Adipocyte (in vitro differentiated cells): ENCODE measurements at regions not wholly inside any gene's neighbourhood (a gene's known extent, or its start where the extent isn't known, plus 50 kb on each side); places are given as distances from the start of the nearest gene placed in this dataset.
A peak's percentile ranks its signal among the peaks of the same experiment; 100 is the strongest.

Experiments used
- DNase-seq: peaks from one replicate; pipeline ENCODE4 v3.0.0-alpha.2; 2015; ENCODE audit warnings: low read depth
- H3K27me3 ChIP-seq: replicated peaks from 2 replicates; pipeline ENCODE4 v1.7.0; 2013; ENCODE audit warnings: mild to moderate bottlenecking, low read length, moderate library complexity; ENCODE audit not compliant: control insufficient read depth, insufficient read depth
- H3K36me3 ChIP-seq: 2 replicates; pipeline ENCODE4 v1.7.0; 2013; ENCODE audit warnings: low read length, mild to moderate bottlenecking, moderate library complexity; ENCODE audit not compliant: control insufficient read depth, insufficient read depth, severe bottlenecking
- H3K4me1 ChIP-seq: 2 replicates; pipeline ENCODE4 v1.7.0; 2013; ENCODE audit warnings: mild to moderate bottlenecking, low read length, moderate library complexity; ENCODE audit not compliant: control insufficient read depth, insufficient read depth
- H3K4me3 ChIP-seq: 2 replicates; pipeline ENCODE4 v1.7.0; 2013; ENCODE audit warnings: mild to moderate bottlenecking, low read length, moderate library complexity
- H3K9ac ChIP-seq: 2 replicates; pipeline ENCODE4 v1.7.0; 2013; ENCODE audit warnings: mild to moderate bottlenecking, low read length, moderate library complexity
- H3K9me3 ChIP-seq: 2 replicates; pipeline ENCODE4 v1.7.0; 2013; ENCODE audit warnings: mild to moderate bottlenecking, low read length, moderate library complexity; ENCODE audit not compliant: control insufficient read depth

DNA sequence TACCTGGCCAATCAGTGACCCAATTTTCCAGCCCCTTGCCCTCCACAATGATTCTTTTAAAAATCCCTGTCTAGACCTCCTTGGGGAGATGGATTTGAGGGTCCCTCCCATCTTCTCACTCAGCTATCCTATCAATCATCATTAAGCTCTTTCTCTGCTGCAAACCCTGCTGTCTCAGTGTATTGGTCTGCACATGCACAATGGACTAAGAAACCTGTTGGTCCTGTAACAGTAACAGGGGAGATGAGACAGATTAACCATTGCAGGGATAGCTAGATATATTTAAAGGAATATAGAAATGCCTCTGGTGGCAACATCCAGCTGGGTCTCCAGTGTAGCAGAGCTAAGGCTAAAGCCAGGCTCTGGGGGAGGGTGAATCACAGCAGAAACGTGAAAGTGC is 74.6 kb upstream of the CHRNA7 start:
- Histone ChIP-seq H3K4me3 (no peak overlapping the region), H3K4me1 (no peaks in the 10 kb centered on the region), H3K9me3 (peaks cover 15% of the 10 kb centered on the region), H3K9ac (no peak overlapping the region), H3K27me3 (no peaks in the 10 kb centered on the region), H3K36me3 (no peaks in the 10 kb centered on the region)
- DNase-seq = no peak

DNA sequence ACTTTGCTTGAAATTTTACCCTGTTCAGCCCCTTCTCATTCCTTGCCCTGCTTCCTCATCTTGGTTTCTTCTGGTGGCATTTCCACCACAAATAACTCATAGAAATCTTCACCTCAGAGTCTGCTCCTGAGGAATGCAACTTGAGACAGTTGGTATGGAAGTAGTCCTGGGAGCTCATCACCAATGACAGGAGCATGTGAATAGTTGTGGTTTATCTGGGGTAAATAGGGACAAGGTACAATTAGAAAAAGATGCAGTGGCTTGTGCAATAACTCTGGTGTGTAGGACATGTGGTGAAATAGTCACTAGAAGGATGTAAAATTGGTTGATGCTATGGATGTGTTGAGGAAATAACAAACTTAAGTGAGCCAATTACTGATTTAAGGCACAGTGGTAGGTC is 72.7 kb upstream of the CHRNA7 start:
- no peaks in the 10 kb centered on the region for H3K4me1 ChIP-seq
- H3K36me3 ChIP-seq = no peaks in the 10 kb centered on the region
- DNase-seq = no peak
- no peaks in the 10 kb centered on the region for H3K27me3 ChIP-seq
- H3K4me3 ChIP-seq = no peak overlapping the region
- no peak overlapping the region for H3K9ac ChIP-seq
- H3K9me3 ChIP-seq = peaks cover 15% of the 10 kb centered on the region

DNA sequence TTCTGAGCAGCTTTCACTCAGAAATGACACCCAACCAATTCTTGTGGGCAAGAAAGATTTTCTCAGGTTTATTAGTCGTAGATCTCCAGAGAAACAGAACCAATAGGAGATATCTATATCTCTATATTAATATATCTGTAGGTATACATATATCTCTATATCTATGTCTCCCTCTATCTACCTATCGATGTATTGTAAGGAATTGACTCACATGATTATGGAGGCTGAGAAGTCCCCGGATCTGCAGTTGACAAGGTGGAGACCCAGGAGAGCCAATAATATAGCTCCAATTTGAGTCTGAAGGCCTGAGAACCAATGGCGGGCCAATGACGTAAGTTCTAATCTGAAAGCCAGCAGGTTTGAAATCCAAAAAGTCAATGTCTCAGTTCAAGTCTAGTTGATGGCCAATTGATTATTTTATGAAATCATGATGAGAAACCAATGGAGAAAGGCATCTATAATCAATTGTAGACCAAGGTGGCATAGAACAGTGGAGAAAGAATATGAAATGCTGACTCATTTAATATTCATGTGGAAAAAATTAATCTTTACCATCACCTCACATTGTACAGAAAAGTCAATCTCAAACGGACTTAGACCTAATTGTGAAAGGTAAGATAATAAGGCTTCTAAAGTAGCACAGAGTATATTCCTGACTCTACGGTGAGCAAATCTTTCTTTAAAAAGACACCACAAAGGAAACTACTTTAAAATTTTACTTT is 65.6 kb upstream of the CHRNA7 start:
- peaks cover 2% of the 10 kb centered on the region for H3K9me3 ChIP-seq
- no peaks in the 10 kb centered on the region for H3K4me1 ChIP-seq
- H3K36me3 ChIP-seq = no peaks in the 10 kb centered on the region
- no peak overlapping the region for H3K9ac ChIP-seq
- no peak for DNase-seq
- no peak overlapping the region for H3K4me3 ChIP-seq
- peaks cover 7% of the 10 kb centered on the region for H3K27me3 ChIP-seq

DNA sequence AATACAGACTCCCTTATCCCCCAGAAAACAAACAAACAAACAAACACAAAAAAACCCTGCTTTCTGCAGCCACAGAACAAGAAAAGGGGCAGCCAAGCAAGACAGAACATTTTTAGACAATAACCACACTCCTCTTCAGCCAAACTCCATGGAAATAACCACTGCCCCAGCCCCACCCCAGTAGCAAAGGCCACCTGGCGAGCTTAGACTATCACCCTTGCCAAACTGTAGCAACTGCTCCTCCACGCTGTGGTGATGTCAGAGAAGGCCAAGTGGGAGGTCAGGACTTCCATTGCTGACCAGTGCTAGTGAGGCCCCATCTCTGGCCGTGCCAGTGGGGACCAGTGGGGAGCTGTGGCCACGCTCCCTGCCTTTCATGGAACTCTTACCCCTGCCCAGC is 60.3 kb upstream of the CHRNA7 start:
- no peak overlapping the region for H3K9ac ChIP-seq
- H3K4me3 ChIP-seq = no peak overlapping the region
- H3K9me3 ChIP-seq = no peaks in the 10 kb centered on the region
- H3K36me3 ChIP-seq = no peaks in the 10 kb centered on the region
- H3K4me1 ChIP-seq = peaks cover 1% of the 10 kb centered on the region
- no peak for DNase-seq
- peaks cover 23% of the 10 kb centered on the region for H3K27me3 ChIP-seq

DNA sequence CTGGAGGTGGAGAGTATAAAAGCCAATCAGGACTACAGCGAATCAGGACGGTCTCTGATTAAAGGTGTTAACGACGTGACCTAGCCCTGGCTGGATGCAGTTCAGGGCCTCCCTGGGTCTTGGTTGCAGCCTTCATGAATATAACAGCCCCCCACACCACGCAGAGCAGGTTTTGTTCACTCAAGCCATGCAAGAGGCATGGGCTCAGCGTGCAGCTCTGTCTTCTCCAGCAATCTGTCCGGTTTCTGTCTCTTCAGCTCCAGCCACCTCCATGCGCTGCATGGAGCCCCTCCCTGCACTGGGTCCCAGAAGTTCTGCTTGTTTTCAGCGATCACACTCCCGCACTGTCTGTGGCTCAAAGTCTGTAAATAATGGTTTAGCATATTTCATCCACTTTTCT is 57.1 kb upstream of the CHRNA7 start:
- no peaks in the 10 kb centered on the region for H3K36me3 ChIP-seq
- no peak for DNase-seq
- no peak overlapping the region for H3K4me3 ChIP-seq
- H3K27me3 ChIP-seq = peaks cover 47% of the 10 kb centered on the region
- H3K4me1 ChIP-seq = peaks cover 7% of the 10 kb centered on the region
- H3K9me3 ChIP-seq = no peaks in the 10 kb centered on the region
- H3K9ac ChIP-seq = no peak overlapping the region

DNA sequence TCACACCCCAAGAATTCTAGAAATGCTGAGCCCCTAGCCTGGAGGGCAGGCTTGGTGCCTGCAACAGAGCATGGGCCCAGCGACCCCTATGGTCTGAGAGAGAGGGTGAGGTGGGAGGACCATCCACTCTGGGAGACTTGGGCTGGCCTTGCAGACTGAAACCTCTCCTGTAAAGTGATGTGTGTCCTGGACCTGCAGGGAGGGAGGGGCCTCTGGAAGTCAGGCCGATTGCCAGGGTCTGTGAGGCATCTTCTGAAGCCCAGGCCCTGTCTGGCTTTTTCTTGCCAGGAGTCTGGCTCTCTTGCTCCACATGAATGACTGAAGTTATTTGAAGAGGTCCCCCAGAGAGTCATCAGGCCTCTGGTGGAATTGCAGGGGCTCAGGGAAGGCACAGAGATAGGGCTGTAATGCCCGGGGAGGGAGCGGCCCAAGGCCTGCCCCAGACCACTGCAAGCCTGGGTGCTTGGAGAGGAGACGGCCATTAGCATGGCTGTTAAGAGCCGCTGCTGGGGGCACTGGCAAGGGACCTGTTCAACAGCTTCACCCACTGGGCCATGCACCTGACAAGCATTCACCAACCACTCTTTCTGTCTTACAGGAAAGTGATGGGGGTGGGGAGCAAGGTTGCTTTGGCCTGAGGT is 56.0 kb upstream of the CHRNA7 start:
- no peak for DNase-seq
- Histone ChIP-seq H3K9me3 (no peaks in the 10 kb centered on the region), H3K4me3 (no peak overlapping the region), H3K27me3 (peaks cover 54% of the 10 kb centered on the region), H3K4me1 (peaks cover 7% of the 10 kb centered on the region), H3K36me3 (no peaks in the 10 kb centered on the region), H3K9ac (no peak overlapping the region)

DNA sequence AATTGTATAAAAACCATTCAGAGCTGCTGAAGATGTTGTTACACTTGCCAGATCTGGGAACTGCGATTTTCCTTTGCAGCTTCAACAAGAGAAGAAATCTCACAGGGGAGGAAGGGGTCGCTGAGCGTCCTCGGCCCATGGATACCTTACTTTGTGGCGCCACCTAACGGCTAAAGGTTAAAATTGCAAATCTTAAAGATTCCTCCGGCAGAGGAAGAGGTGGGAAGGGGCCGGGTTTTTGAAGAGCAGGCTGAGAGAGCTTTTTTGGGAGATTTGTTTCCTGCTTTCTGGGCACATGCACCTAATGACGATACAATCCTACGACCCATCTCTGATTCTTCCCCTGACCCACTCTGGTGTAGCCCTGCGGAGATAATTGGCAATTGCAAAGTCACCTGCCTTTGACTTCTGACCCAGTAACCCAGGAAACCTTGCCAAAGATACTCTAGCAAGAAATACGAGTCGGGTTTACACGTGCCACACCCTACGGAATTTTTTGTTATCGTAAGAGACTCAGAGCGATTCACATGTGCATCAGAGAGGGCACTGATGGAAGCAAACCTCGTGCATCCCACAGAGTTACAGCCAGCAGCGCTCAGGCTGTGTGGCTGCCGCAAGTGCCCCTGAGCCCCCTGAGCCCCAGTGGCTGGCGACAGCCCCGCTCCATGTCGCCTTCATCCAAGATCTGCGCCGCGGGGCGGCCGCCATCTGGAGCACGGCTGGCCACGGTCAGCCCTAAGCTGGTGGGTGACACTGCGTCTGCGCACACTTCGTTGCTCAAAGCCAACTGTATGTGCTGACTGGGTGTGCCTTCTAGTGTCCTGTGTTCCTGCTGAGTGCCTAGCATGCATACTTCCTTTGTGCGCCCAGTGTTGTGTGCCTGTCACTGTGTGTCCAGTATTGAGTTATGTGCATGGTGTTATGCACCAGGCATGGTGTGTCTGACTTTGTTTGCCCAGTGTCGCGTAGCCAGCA is 55.2 kb upstream of the CHRNA7 start:
- H3K9me3 ChIP-seq = no peaks in the 10 kb centered on the region
- H3K9ac ChIP-seq = no peak overlapping the region
- peaks cover 46% of the 10 kb centered on the region for H3K27me3 ChIP-seq
- H3K4me3 ChIP-seq = peak overlapping the region; percentile 58
- DNase-seq = peak; percentile 68
- H3K36me3 ChIP-seq = no peaks in the 10 kb centered on the region
- H3K4me1 ChIP-seq = peaks cover 7% of the 10 kb centered on the region

DNA sequence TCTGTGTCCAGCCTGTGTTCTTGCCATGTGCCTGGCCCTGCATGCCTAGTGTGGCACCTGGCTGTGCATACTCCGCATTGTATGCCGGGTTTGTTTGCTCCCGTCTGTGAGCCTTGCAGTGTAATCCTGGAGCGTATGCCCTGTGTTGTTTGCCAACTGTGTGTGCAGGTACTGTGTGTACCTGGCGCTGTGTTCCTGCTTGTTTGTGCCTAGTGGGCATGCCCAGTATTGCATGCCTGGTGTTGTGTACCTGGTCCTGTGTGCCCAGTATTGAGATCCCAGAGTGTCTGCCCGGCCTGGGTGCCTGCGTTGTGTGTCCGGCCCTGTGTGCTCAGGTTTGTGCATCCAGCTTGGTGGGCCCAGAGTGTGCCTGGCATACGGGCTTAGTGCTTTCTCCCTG is 54.5 kb upstream of the CHRNA7 start:
- Histone ChIP-seq H3K36me3 (no peaks in the 10 kb centered on the region), H3K9me3 (no peaks in the 10 kb centered on the region), H3K9ac (no peak overlapping the region), H3K27me3 (peaks cover 42% of the 10 kb centered on the region), H3K4me1 (peaks cover 7% of the 10 kb centered on the region), H3K4me3 (no peak overlapping the region)
- no peak for DNase-seq

DNA sequence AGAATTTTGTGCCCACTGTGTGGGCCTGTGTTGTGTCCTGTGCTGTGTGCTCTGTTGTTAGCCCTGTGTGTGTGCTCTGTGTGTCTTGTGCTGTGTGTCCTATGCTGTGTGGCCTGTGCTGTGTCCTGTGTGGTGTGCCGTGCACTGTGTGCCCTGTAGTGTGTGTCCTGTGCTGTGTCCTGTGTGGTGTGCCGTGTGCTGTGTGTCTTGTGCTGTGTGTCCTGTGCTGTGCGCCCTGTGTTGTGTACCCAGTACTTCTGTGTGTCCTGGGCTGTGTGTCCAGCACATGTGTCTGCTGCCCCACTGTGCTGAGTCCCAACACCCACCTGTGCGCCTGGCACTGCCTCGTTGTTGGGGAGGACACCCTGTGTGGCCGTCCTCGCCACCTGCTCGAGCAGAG is 53.2 kb upstream of the CHRNA7 start:
- no peak for DNase-seq
- Histone ChIP-seq H3K4me3 (no peak overlapping the region), H3K9me3 (no peaks in the 10 kb centered on the region), H3K4me1 (peaks cover 7% of the 10 kb centered on the region), H3K36me3 (no peaks in the 10 kb centered on the region), H3K27me3 (peaks cover 50% of the 10 kb centered on the region), H3K9ac (no peak overlapping the region)

DNA sequence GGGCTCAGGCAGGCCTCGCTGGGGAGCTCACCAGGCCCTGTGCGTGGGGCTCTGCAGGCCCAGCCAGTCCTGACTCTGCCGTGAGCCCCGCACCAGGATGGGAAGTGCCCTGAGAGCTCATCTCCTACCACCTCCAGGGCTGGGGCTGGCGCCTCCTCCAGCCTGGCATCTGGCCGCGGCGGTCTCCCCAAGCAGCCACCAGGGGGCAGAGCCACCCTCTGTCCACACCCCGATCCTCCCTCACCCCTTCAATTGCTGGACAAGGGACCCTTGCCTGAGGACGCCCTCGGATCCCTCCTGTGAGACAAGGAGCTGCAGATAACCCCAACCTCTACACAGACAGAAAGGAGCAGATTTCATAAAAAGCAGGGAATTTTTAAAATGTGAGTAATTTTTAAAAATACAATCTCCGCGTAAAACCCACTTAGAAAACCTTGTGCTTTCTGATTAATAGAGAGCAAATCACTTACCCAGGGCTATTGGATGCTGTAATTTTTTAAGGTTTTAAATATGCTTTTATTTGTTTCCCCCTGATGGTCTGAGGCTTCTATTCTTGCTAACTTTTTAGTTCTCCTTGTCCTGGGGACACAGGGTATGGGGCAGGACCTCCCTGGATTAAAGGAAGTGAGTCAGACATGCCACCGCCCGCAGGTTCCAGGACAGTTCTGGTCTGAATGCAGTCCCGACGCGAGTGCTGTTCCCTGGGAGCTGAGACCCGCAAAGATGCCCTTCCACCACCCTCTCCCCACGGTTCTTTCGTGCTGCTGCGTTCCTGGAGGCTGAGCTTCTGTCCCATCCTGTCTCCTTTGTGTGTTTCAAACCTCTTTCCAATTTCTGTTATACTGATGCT is 52.3 kb upstream of the CHRNA7 start:
- H3K9me3 ChIP-seq = no peaks in the 10 kb centered on the region

More for the DNA sequence above, 52.3 kb upstream of the CHRNA7 start:
- Histone ChIP-seq H3K9ac (no peak overlapping the region), H3K27me3 (peaks cover 50% of the 10 kb centered on the region), H3K4me3 (no peak overlapping the region), H3K36me3 (no peaks in the 10 kb centered on the region), H3K4me1 (peaks cover 7% of the 10 kb centered on the region)
- DNase-seq = peak; percentile 70
